ENCODE measurements at regions not wholly inside any gene's neighbourhood (a gene's known extent, or its start where the extent isn't known, plus 50 kb on each side); places are given as distances from the start of the nearest gene placed in this dataset.

- in situ Hi-C loops (cut with MboI; ENCODE audit: low sequenced_read_pairs) = no loop called here
Observed at GRCh38 chr14:98119739-98120138, 1152.3 kb downstream of the BCL11B start.

GRCh38 chr14:98120831-98121464 is 1151.0 kb downstream of the BCL11B start:
- in situ Hi-C loops (cut with MboI; ENCODE audit: low sequenced_read_pairs) = no loop called here

GRCh38 chr14:98122527-98122926 is 1149.5 kb downstream of the BCL11B start:
- in situ Hi-C loops (cut with MboI; ENCODE audit: low sequenced_read_pairs) = no loop called here

GRCh38 chr14:98130691-98131090 is 1141.3 kb downstream of the BCL11B start:
- in situ Hi-C loops (cut with MboI; ENCODE audit: low sequenced_read_pairs) = loop anchor here (25.0 kb wide), 1 partner anchor 1132 kb away; the partner anchor contains the start of gene BCL11B

- in situ Hi-C loops (cut with MboI; ENCODE audit: low sequenced_read_pairs) = loop anchor here (25.0 kb wide), 1 partner anchor 1131 kb away; the partner anchor contains the start of gene BCL11B
Observed at GRCh38 chr14:98131406-98131805, 1140.6 kb downstream of the BCL11B start.

- in situ Hi-C loops (cut with MboI; ENCODE audit: low sequenced_read_pairs) = loop anchor here (25.0 kb wide), 1 partner anchor 1128 kb away; the partner anchor contains the start of gene BCL11B
Observed at GRCh38 chr14:98133806-98134205, 1138.2 kb downstream of the BCL11B start.

GRCh38 chr14:98136012-98136789 is 1135.8 kb downstream of the BCL11B start:
- in situ Hi-C loops (cut with MboI; ENCODE audit: low sequenced_read_pairs) = loop anchor here (25.0 kb wide), 1 partner anchor 1126 kb away; the partner anchor contains the start of gene BCL11B

GRCh38 chr14:98137131-98138025 is 1134.6 kb downstream of the BCL11B start:
- in situ Hi-C loops (cut with MboI; ENCODE audit: low sequenced_read_pairs) = loop anchor here (25.0 kb wide), 1 partner anchor 1125 kb away; the partner anchor contains the start of gene BCL11B

- in situ Hi-C loops (cut with MboI; ENCODE audit: low sequenced_read_pairs) = loop anchor here (25.0 kb wide), 1 partner anchor 1124 kb away; the partner anchor contains the start of gene BCL11B
Observed at GRCh38 chr14:98138666-98139065, 1133.3 kb downstream of the BCL11B start.

- in situ Hi-C loops (cut with MboI; ENCODE audit: low sequenced_read_pairs) = loop anchor here (25.0 kb wide), 1 partner anchor 1121 kb away; the partner anchor contains the start of gene BCL11B
Observed at GRCh38 chr14:98140862-98141530, 1131.0 kb downstream of the BCL11B start.

GRCh38 chr14:98143566-98143965 is 1128.4 kb downstream of the BCL11B start:
- in situ Hi-C loops (cut with MboI; ENCODE audit: low sequenced_read_pairs) = loop anchor here (25.0 kb wide), 1 partner anchor 1119 kb away; the partner anchor contains the start of gene BCL11B

GRCh38 chr14:98144964-98145363 is 1127.0 kb downstream of the BCL11B start:
- in situ Hi-C loops (cut with MboI; ENCODE audit: low sequenced_read_pairs) = loop anchor here (25.0 kb wide), 1 partner anchor 1117 kb away; the partner anchor contains the start of gene BCL11B

GRCh38 chr14:98146416-98146815 is 1125.6 kb downstream of the BCL11B start:
- in situ Hi-C loops (cut with MboI; ENCODE audit: low sequenced_read_pairs) = loop anchor here (25.0 kb wide), 1 partner anchor 1116 kb away; the partner anchor contains the start of gene BCL11B

GRCh38 chr14:98154254-98154653 is 1117.7 kb downstream of the BCL11B start:
- in situ Hi-C loops (cut with MboI; ENCODE audit: low sequenced_read_pairs) = no loop called here

GRCh38 chr14:98156411-98156810 is 1115.6 kb downstream of the BCL11B start:
- in situ Hi-C loops (cut with MboI; ENCODE audit: low sequenced_read_pairs) = no loop called here

GRCh38 chr14:98160901-98161300 is 1111.1 kb downstream of the BCL11B start:
- in situ Hi-C loops (cut with MboI; ENCODE audit: low sequenced_read_pairs) = no loop called here

GRCh38 chr14:98161356-98161755 is 1110.6 kb downstream of the BCL11B start:
- in situ Hi-C loops (cut with MboI; ENCODE audit: low sequenced_read_pairs) = no loop called here

- in situ Hi-C loops (cut with MboI; ENCODE audit: low sequenced_read_pairs) = no loop called here
Observed at GRCh38 chr14:98162856-98163805, 1108.9 kb downstream of the BCL11B start.

- in situ Hi-C loops (cut with MboI; ENCODE audit: low sequenced_read_pairs) = no loop called here
Observed at GRCh38 chr14:98163873-98164272, 1108.1 kb downstream of the BCL11B start.

Data from HL-60/S4 (cell line).